HepG2 (cell line): ENCODE measurements at regions not wholly inside any gene's neighbourhood (a gene's known extent, or its start where the extent isn't known, plus 50 kb on each side); places are given as distances from the start of the nearest gene placed in this dataset.
"Not testable (repeated sequence)": the region's sequence is repeated elsewhere in the genome, so short reads cannot be mapped to it uniquely, and the experiment has no call there.

Source experiments
- ATAC-seq: fragments of 200-7000 bp; cut with Tn5 transposase; 3 replicates; pipeline ENCODE4 v1.9.1; 2020; ENCODE audit warnings: mild to moderate bottlenecking, moderate library complexity
- BruUV-seq: library from RNA; stranded (reverse); fragments of 400-500 nt; replicated peaks from 2 replicates; lab custom pipeline; 2021; lab: Mats Ljungman, UMichigan
- CTCF ChIA-PET: fragments of 300-600 bp; formaldehyde crosslinking; extraction: SDS; loops from one replicate; lab custom pipeline; 2021; ENCODE audit warnings: low total read pairs, inconsistent platforms, low intra/inter-chr PET ratio; lab: Yijun Ruan, JAX
- POLR2A ChIA-PET: fragments of 350-600 bp; sonication (Branson Sonifier 250); formaldehyde crosslinking; loops from one replicate; lab custom pipeline; 2020; ENCODE audit warnings: antibody characterized with exemption, inconsistent platforms; lab: Yijun Ruan, JAX
- DNase-seq: peaks from one replicate; pipeline ENCODE4 v3.0.0-alpha.2; 2015; ENCODE audit warnings: low spot score
- FAIRE-seq: peaks from 3 replicates; lab custom pipeline; 2011; peaks lifted over from hg19 to GRCh38; lab: Jason Lieb, UNC
- H2AFZ ChIP-seq: one replicate; pipeline ENCODE4 v1.6.1; 2011; ENCODE audit warnings: low read length, inconsistent platforms
- H3K27ac ChIP-seq: fragments of 300-600 bp; 3 replicates; pipeline ENCODE4 v1.8.0; 2011; ENCODE audit warnings: mixed run types, mild to moderate bottlenecking, mixed read lengths, low read length, inconsistent platforms; ENCODE audit not compliant: insufficient read depth; ENCODE audit errors: extremely low read length
- H3K27me3 ChIP-seq, 2 experiments: fragments of 200-600 bp in 1 of 2; 2 replicates in 1 of 2; 3 replicates in 1 of 2; pipeline versions ENCODE4 v1.6.0 to v1.8.0; 2011; ENCODE audit warnings: low read length in 2 of 2, mild to moderate bottlenecking in 2 of 2, moderate library complexity in 2 of 2, inconsistent platforms in 1 of 2; ENCODE audit not compliant: insufficient read depth in 2 of 2, control insufficient read depth in 1 of 2
- H3K36me3 ChIP-seq, 2 experiments: fragments of 200-600 bp in 1 of 2; replicated peaks in 1 of 2; 2 replicates in 1 of 2; 3 replicates in 1 of 2; pipeline versions ENCODE4 v1.5.1 to v1.8.0; 2011; ENCODE audit warnings: low read length in 2 of 2, inconsistent platforms in 1 of 2; ENCODE audit not compliant: insufficient read depth in 2 of 2, control insufficient read depth in 1 of 2
- H3K4me1 ChIP-seq: 2 replicates; pipeline ENCODE4 v1.5.1; 2012; ENCODE audit warnings: low read length, inconsistent platforms; ENCODE audit not compliant: insufficient read depth
- H3K4me2 ChIP-seq: 2 replicates; pipeline ENCODE4 v1.6.0; 2011; ENCODE audit warnings: low read depth, low read length, inconsistent platforms
- H3K4me3 ChIP-seq, 3 experiments: fragments of 200-600 bp in 1 of 3; sonication (generic), shearing (Covaris generic) in 1 of 3; replicated peaks in 1 of 3; 2 replicates each; pipeline ENCODE4 v1.5.1; 2011 to 2016; ENCODE audit warnings: low read length in 3 of 3, inconsistent platforms in 2 of 3, low read depth in 2 of 3, mild to moderate bottlenecking in 2 of 3, control low read depth in 1 of 3, mixed read lengths in 1 of 3; ENCODE audit not compliant: insufficient read depth in 1 of 3
- H3K79me2 ChIP-seq: one replicate; pipeline ENCODE4 v1.6.1; 2011; ENCODE audit warnings: low read length, inconsistent platforms; ENCODE audit not compliant: insufficient read depth
- H3K9ac ChIP-seq: 2 replicates; pipeline ENCODE4 v1.6.0; 2011; ENCODE audit warnings: mild to moderate bottlenecking, low read depth, low read length, inconsistent platforms; ENCODE audit not compliant: insufficient read depth
- H3K9me3 ChIP-seq: 2 replicates; pipeline ENCODE4 v1.5.1; 2012; ENCODE audit warnings: mild to moderate bottlenecking, low read length
- H4K20me1 ChIP-seq: 2 replicates; pipeline ENCODE4 v1.6.0; 2011; ENCODE audit warnings: inconsistent platforms, mild to moderate bottlenecking, low read length, moderate library complexity; ENCODE audit not compliant: insufficient read depth
- ATF7 ChIP-seq, 2 experiments: fragments of 450-650 bp in 1 of 2; sonication (generic) in 1 of 2; formaldehyde crosslinking in 1 of 2; IDR thresholded peaks; 2 replicates each; pipeline versions ENCODE4 v1.4.0 to v1.6.1; 2016 to 2020; ENCODE audit warnings: antibody characterized with exemption in 1 of 2, mild to moderate bottlenecking in 1 of 2, missing genetic modification reagents in 1 of 2
- DR1 ChIP-seq: sonication (generic); formaldehyde crosslinking; IDR thresholded peaks from 2 replicates; pipeline ENCODE4 v1.8.0; 2021; ENCODE audit warnings: mild to moderate bottlenecking, missing genetic modification reagents, inconsistent platforms
- ELF4 ChIP-seq: sonication (generic); formaldehyde crosslinking; IDR thresholded peaks from 2 replicates; pipeline ENCODE4 v1.5.0; 2020; ENCODE audit warnings: missing genetic modification reagents, mild to moderate bottlenecking, moderate library complexity, borderline replicate concordance
- HBP1 ChIP-seq: IDR thresholded peaks from 2 replicates; pipeline ENCODE4 v1.6.1; 2016; ENCODE audit warnings: low read depth, control low read depth
- HNF4G ChIP-seq, 2 experiments: sonication (generic) in 1 of 2; formaldehyde crosslinking in 1 of 2; IDR thresholded peaks; 2 replicates each; pipeline versions ENCODE4 v1.4.0 to v1.6.1; 2011 to 2020; ENCODE audit warnings: borderline replicate concordance in 2 of 2, low read depth in 2 of 2, mild to moderate bottlenecking in 2 of 2, low read length in 1 of 2, missing genetic modification reagents in 1 of 2, moderate library complexity in 1 of 2
- KDM2A ChIP-seq: sonication (generic); formaldehyde crosslinking; IDR thresholded peaks from 2 replicates; pipeline ENCODE4 v1.4.0; 2020; ENCODE audit warnings: low read depth, missing genetic modification reagents, borderline replicate concordance
- MYNN ChIP-seq: sonication (generic); formaldehyde crosslinking; IDR thresholded peaks from 2 replicates; pipeline ENCODE4 v1.4.0; 2020; ENCODE audit warnings: mild to moderate bottlenecking, low read depth, missing genetic modification reagents
- PITX1 ChIP-seq: sonication (generic); formaldehyde crosslinking; IDR thresholded peaks from 2 replicates; pipeline ENCODE4 v1.5.1; 2020; ENCODE audit warnings: mild to moderate bottlenecking, missing genetic modification reagents
- RFXANK ChIP-seq: IDR thresholded peaks from 2 replicates; pipeline ENCODE4 v1.6.1; 2016
- SNAPC2 ChIP-seq: sonication (generic); formaldehyde crosslinking; IDR thresholded peaks from 2 replicates; pipeline ENCODE4 v1.8.1; 2022; ENCODE audit warnings: mild to moderate bottlenecking, missing genetic modification reagents
- YY1 ChIP-seq: IDR thresholded peaks from 2 replicates; pipeline ENCODE4 v1.6.1; 2011; ENCODE audit warnings: low read length, low read depth, moderate library complexity, mild to moderate bottlenecking; ENCODE audit not compliant: insufficient read depth, insufficient replicate concordance
- ZMAT5 ChIP-seq: sonication (generic); formaldehyde crosslinking; IDR thresholded peaks from 2 replicates; pipeline ENCODE4 v1.5.0; 2020; ENCODE audit warnings: mild to moderate bottlenecking, low read depth, missing genetic modification reagents, borderline replicate concordance
- ZNF367 ChIP-seq: sonication (generic); formaldehyde crosslinking; IDR thresholded peaks from 2 replicates; pipeline ENCODE4 v1.4.0; 2020; ENCODE audit warnings: missing genetic modification reagents, borderline replicate concordance
- ZNF780A ChIP-seq: sonication (generic); formaldehyde crosslinking; IDR thresholded peaks from 2 replicates; pipeline ENCODE4 v1.8.0; 2022; ENCODE audit warnings: mild to moderate bottlenecking, missing genetic modification reagents, moderate library complexity
- ZSCAN31 ChIP-seq: sonication (generic); formaldehyde crosslinking; IDR thresholded peaks from 2 replicates; pipeline ENCODE4 v1.5.0; 2020; ENCODE audit warnings: low read depth, mild to moderate bottlenecking, missing genetic modification reagents
- whole genome bisulfite sequencing: methylation state at CpG from one replicate; pipeline ENCODE4 v1.1.6; 2017; ENCODE audit warnings: low lambda C conversion rate; 5-methylcytosine and 5-hydroxymethylcytosine counted together
- in situ Hi-C: cut with HindIII; loops from 2 replicates; pipeline ENCODE4 v1.10.0; 2017; ENCODE audit warnings: low pct_unique_long_range_greater_than_20kb; ENCODE audit not compliant: extremely low pct_ligation_motif_present
- intact Hi-C: fragments of 100-400 bp; cut with micrococcal nuclease; formaldehyde crosslinking; loops from one replicate; pipeline ENCODE4 v1.10.0; 2022; ENCODE audit not compliant: unreplicated experiment
- TF ChIP-seq, protein P1 (sequence below): IDR thresholded peaks from 2 replicates; pipeline ENCODE4 v1.6.1; 2016; ENCODE audit warnings: mild to moderate bottlenecking, missing biosample characterization, missing genetic modification reagents

DNA sequence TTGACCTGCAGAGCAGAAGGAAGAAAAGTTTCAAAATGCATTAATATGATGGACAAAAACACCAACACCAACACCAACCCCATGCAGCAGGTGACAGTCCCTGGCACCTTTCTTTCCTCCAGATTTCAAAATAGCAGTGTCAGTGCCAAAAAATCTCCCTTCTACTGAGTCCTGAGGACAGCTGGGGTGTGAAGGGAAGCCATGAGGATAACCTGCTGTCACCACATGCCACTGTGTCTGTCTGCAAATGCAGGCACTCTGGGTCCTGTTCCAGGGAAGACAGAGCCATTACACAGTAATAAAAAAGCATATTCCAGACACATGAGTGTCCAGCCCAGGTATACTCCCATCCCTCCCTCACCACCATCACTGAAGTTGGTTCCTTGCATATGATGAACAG lies 187.5 kb downstream of the BMP15 start:
- ATAC-seq (no peak), DNase-seq (no peak), FAIRE-seq (no peak)
- Histone ChIP-seq H3K4me3 (no peak overlapping the region), H3K36me3 (no peaks in the 10 kb centered on the region), H3K9ac (no peak overlapping the region), H3K9me3 (no peaks in the 10 kb centered on the region)
- POLR2A ChIA-PET = no interaction called here
- in situ Hi-C loops = no loop called here
- CTCF ChIA-PET = no interaction called here
- TF ChIP-seq SNAPC2 (CRISPR knock-in tag) = no peak
- no peak for TF ChIP-seq DR1
- no peak for TF ChIP-seq KDM2A (CRISPR knock-in tag)
- no peak for TF ChIP-seq ZSCAN31 (CRISPR knock-in tag)
- TF ChIP-seq HNF4G (IDR thresholded peaks at IDR 0.05; ENCODE audit: borderline replicate concordance, low read depth, low read length) = no peak
- TF ChIP-seq HNF4G (CRISPR knock-in tag; IDR thresholded peaks at IDR 0.05; ENCODE audit: borderline replicate concordance, low read depth) = no peak
- TF ChIP-seq YY1 = no peak
- TF ChIP-seq ELF4 (CRISPR knock-in tag) = no peak
- no peak for TF ChIP-seq HBP1 (CRISPR knock-in tag)
- TF ChIP-seq ZMAT5 (CRISPR knock-in tag) = no peak
- no peak for TF ChIP-seq MYNN (CRISPR knock-in tag)
- TF ChIP-seq, protein P1, sequence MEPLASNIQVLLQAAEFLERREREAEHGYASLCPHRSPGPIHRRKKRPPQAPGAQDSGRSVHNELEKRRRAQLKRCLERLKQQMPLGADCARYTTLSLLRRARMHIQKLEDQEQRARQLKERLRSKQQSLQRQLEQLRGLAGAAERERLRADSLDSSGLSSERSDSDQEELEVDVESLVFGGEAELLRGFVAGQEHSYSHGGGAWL (CRISPR knock-in tag) = no peak
- TF ChIP-seq ZNF367 = no peak
- TF ChIP-seq ZNF780A (CRISPR knock-in tag) = no peak
- TF ChIP-seq ATF7 (IDR thresholded peaks at IDR 0.05) = no peak
- TF ChIP-seq ATF7 (CRISPR knock-in tag; IDR thresholded peaks at IDR 0.05) = no peak
- TF ChIP-seq RFXANK = no peak
- no peak for TF ChIP-seq PITX1 (CRISPR knock-in tag)
- TF ChIP-seq, all 625 proteins: peak for 0
- BruUV-seq = no TSS peak
- H3K4me1 ChIP-seq = no peaks in the 10 kb centered on the region
- no peaks in the 10 kb centered on the region for H3K79me2 ChIP-seq
- H2AFZ ChIP-seq = no peak overlapping the region
- intact Hi-C loops = no loop called here
- no peak overlapping the region for H3K4me2 ChIP-seq
- no peak overlapping the region for H3K27ac ChIP-seq
- no peaks in the 10 kb centered on the region for H3K27me3 ChIP-seq
- no peaks in the 10 kb centered on the region for H4K20me1 ChIP-seq

- H3K4me1 ChIP-seq, H4K20me1 ChIP-seq, FAIRE-seq, DNase-seq, intact Hi-C loops, H3K4me3 ChIP-seq, BruUV-seq, H3K9me3 ChIP-seq, H3K27ac ChIP-seq, H3K79me2 ChIP-seq, H3K27me3 ChIP-seq, CTCF ChIA-PET, H2AFZ ChIP-seq, H3K9ac ChIP-seq, H3K36me3 ChIP-seq, ATAC-seq, in situ Hi-C loops, POLR2A ChIA-PET, H3K4me2 ChIP-seq: not testable (repeated sequence)
- WGBS = no CpG with 5 or more reads among the region's 52 CpGs
Measured at GRCh38 chrX:51119058-51119926, 208.8 kb downstream of the BMP15 start.
